CD4-positive, alpha-beta memory T cell (primary cell): ENCODE measurements at regions not wholly inside any gene's neighbourhood (a gene's known extent, or its start where the extent isn't known, plus 50 kb on each side); places are given as distances from the start of the nearest gene placed in this dataset.
"Not testable (repeated sequence)": the region's sequence is repeated elsewhere in the genome, so short reads cannot be mapped to it uniquely, and the experiment has no call there.

Experiments used
- CTCF ChIA-PET: fragments of 350-600 bp; sonication (Branson Sonifier 250); formaldehyde crosslinking; loops from one replicate; lab custom pipeline; 2021; ENCODE audit warnings: inconsistent platforms; ENCODE audit not compliant: partially characterized antibody; lab: Charles Lee
- POLR2A ChIA-PET: fragments of 350-600 bp; sonication (Branson Sonifier 250); formaldehyde crosslinking; loops from one replicate; lab custom pipeline; 2021; ENCODE audit not compliant: partially characterized antibody; lab: Charles Lee
- DNase-seq, 5 donors: peaks; one replicate each; pipeline versions ENCODE4 v3.0.0 to v3.0.0-alpha.2; 2020 to 2022; ENCODE audit warnings: mixed read lengths in 1 of 5
- H3K27ac ChIP-seq: one replicate; pipeline ENCODE4 v1.7.0; 2013; ENCODE audit warnings: low read depth, low read length
- H3K27me3 ChIP-seq: 2 replicates; pipeline ENCODE4 v1.7.0; 2013; ENCODE audit warnings: mild to moderate bottlenecking, low read length, moderate library complexity; ENCODE audit not compliant: insufficient read depth
- H3K36me3 ChIP-seq: 2 replicates; pipeline ENCODE4 v1.7.0; 2013; ENCODE audit warnings: mild to moderate bottlenecking, low read length, moderate library complexity; ENCODE audit not compliant: insufficient read depth
- H3K4me1 ChIP-seq: 2 replicates; pipeline ENCODE4 v1.7.0; 2013; ENCODE audit warnings: mild to moderate bottlenecking, low read length, moderate library complexity; ENCODE audit not compliant: insufficient read depth
- H3K4me3 ChIP-seq, 2 donors: one replicate each; pipeline ENCODE4 v1.7.0; 2013; ENCODE audit warnings: low read length in 2 of 2, mild to moderate bottlenecking in 1 of 2
- H3K9me3 ChIP-seq, 2 donors: one replicate each; pipeline ENCODE4 v1.7.0; 2013; ENCODE audit warnings: low read length in 2 of 2, control low read depth in 1 of 2; ENCODE audit not compliant: control insufficient read depth in 1 of 2
- H3K27ac Mint-ChIP-seq, 7 donors: one replicate each; pipeline ENCODE4 v1.8.0; 2020 to 2021; ENCODE audit warnings: mixed read lengths in 7 of 7, mild to moderate bottlenecking in 6 of 7, inconsistent platforms in 3 of 7, moderate library complexity in 3 of 7
- H3K27me3 Mint-ChIP-seq, 2 donors: one replicate each; pipeline ENCODE4 v1.8.0; 2020 to 2021; ENCODE audit warnings: mixed read lengths in 2 of 2
- H3K36me3 Mint-ChIP-seq, 2 donors: one replicate each; pipeline ENCODE4 v1.8.0; 2020 to 2021; ENCODE audit warnings: mixed read lengths in 2 of 2, inconsistent platforms in 1 of 2, mild to moderate bottlenecking in 1 of 2
- H3K4me1 Mint-ChIP-seq, 4 donors: one replicate each; pipeline ENCODE4 v1.8.0; 2020 to 2021; ENCODE audit warnings: mixed read lengths in 4 of 4, mild to moderate bottlenecking in 1 of 4
- H3K4me3 Mint-ChIP-seq, 8 donors: one replicate each; pipeline ENCODE4 v1.8.0; 2020 to 2021; ENCODE audit warnings: mixed read lengths in 8 of 8, mild to moderate bottlenecking in 7 of 8, moderate library complexity in 6 of 8, inconsistent platforms in 3 of 8
- H3K9me3 Mint-ChIP-seq, 8 donors: one replicate each; pipeline ENCODE4 v1.8.0; 2020 to 2021; ENCODE audit warnings: mixed read lengths in 8 of 8, mild to moderate bottlenecking in 5 of 8, inconsistent platforms in 3 of 8, moderate library complexity in 1 of 8
- intact Hi-C: fragments of 100-400 bp; cut with micrococcal nuclease; formaldehyde crosslinking; loops from one replicate; pipeline ENCODE4 v1.15.1; 2023

DNA sequence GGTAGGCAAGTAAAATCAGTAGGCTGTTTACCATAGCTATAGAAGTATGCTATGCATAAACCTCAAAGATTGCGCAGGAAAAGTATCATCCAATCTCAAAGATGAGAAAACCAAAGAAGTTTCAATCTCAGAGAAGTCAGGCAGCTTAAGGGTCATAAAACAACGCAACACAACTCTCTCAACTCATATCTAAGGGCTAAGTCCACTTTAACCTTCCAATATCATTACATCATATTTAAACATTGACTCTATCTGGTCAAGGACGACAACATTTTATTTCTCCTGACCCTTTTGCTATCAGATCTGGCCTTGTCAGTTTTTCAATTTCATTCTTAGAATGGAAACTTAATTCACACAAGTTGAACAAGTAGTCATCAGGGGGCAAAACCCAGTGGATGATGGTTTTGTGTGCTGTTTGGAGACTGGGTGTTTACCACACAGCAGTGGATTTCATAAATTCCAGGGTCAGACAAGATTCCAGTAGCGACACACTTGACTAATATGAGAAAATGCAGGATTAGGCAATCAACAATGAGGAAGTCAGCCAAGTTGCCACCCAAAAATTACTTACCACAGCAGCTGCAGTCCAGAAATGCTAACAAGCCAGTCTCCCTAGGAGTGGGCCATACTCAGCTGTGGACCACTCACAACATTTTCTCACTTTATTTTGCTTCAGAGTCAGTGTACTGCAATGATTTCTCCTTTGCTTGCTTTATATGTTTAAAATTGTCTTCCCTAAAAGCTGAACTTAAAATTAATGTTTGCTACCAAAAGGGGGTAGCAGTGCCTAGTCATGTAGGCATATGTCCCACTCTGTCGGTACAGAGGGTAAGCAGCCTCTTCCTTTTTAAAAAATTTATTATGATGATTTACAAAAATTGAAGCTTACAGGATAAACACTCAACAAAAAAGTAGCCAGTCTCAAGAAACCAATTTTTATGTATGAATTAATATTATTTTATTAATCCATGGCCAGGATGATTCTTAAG lies 131.9 kb upstream of the NBPF9 start:
- H3K27me3 ChIP-seq, CTCF ChIA-PET, intact Hi-C loops, H3K4me1 Mint-ChIP-seq, DNase-seq, POLR2A ChIA-PET, H3K4me1 ChIP-seq, H3K9me3 ChIP-seq, H3K36me3 ChIP-seq, H3K27me3 Mint-ChIP-seq, H3K27ac ChIP-seq, H3K27ac Mint-ChIP-seq, H3K9me3 Mint-ChIP-seq, H3K36me3 Mint-ChIP-seq, H3K4me3 ChIP-seq, H3K4me3 Mint-ChIP-seq: not testable (repeated sequence)

DNA sequence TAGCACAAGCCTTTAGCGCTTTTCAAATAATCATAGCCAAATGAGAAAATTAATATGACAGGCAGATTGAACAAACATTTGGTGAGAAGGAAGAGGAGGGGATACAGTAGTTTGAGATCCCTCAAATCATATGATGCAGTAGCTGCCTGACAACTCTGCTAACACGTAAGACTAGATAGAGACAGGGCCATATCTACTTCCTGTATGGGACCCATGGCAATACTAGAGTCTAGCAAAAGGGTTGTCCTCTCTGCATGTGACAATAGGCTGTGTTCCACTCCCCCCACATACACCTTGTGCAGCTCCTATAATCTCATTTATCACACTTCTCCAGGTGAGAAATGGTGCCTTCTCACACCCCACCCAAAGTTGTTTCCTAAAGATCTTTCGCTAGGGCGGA lies 134.2 kb upstream of the NBPF9 start:
- H3K4me3 ChIP-seq, DNase-seq, H3K36me3 ChIP-seq, H3K9me3 ChIP-seq, H3K4me1 Mint-ChIP-seq, H3K4me1 ChIP-seq, H3K9me3 Mint-ChIP-seq, H3K27ac Mint-ChIP-seq, H3K27me3 ChIP-seq, H3K36me3 Mint-ChIP-seq, H3K4me3 Mint-ChIP-seq, POLR2A ChIA-PET, H3K27ac ChIP-seq, intact Hi-C loops, H3K27me3 Mint-ChIP-seq, CTCF ChIA-PET: not testable (repeated sequence)

DNA sequence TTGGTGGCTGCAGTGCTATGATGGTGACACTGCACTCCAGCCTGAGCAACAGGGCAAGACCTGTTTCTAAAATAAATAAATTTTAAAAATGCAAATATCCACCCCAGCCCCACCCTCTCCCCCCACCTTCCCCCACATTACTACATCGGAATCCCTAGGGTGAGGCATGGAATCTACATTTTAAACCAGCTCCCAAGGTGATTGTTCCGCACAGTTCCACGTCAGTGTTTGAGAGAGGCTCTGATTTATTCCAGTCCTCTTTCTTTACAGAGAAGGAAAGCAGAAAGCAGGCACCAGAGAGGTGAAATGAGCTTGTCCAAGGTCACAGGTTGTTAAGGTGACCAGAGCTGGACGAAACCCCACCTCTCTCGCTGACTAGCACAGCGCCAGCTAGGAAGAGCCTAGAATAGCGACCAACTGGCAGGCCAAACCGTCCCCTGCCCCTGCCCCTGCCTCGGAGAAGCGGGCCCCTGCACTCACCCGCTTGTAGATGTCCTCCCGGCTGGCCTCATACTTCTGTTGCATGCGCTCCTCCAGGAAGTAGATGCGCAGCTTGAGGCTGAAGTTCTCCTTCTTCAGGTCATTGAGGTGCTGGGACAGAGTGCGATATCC lies 136.7 kb upstream of the NBPF9 start:
- POLR2A ChIA-PET, H3K4me3 ChIP-seq, H3K4me1 Mint-ChIP-seq, H3K27me3 ChIP-seq, H3K36me3 Mint-ChIP-seq, H3K27ac Mint-ChIP-seq, intact Hi-C loops, H3K9me3 ChIP-seq, H3K9me3 Mint-ChIP-seq, H3K27me3 Mint-ChIP-seq, H3K4me1 ChIP-seq, DNase-seq, CTCF ChIA-PET, H3K4me3 Mint-ChIP-seq, H3K27ac ChIP-seq, H3K36me3 ChIP-seq: not testable (repeated sequence)

DNA sequence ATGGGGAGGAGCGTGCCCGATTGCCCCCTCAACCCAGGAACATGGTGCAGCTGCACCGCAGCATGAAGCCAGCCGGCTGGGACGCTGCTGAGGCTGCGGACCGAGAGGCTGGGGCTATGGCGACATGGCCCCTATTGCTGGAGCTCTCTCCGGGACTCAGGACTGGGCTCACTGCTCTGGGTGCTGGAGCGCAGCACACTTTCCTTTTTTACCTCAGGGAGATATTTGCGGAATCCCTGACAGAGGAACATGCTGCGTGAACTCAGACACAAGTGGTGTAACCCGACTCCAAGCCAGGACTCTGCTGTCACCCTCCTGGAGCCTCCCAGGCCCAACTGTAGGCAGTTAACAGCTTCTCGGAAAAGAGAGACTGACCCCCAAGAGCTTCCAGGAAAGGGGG lies 137.2 kb upstream of the NBPF9 start:
- H3K9me3 ChIP-seq, H3K4me3 ChIP-seq, H3K4me3 Mint-ChIP-seq, H3K36me3 ChIP-seq, POLR2A ChIA-PET, H3K4me1 ChIP-seq, intact Hi-C loops, H3K36me3 Mint-ChIP-seq, H3K27me3 Mint-ChIP-seq, H3K27ac Mint-ChIP-seq, H3K27ac ChIP-seq, CTCF ChIA-PET, DNase-seq, H3K9me3 Mint-ChIP-seq, H3K4me1 Mint-ChIP-seq, H3K27me3 ChIP-seq: not testable (repeated sequence)

DNA sequence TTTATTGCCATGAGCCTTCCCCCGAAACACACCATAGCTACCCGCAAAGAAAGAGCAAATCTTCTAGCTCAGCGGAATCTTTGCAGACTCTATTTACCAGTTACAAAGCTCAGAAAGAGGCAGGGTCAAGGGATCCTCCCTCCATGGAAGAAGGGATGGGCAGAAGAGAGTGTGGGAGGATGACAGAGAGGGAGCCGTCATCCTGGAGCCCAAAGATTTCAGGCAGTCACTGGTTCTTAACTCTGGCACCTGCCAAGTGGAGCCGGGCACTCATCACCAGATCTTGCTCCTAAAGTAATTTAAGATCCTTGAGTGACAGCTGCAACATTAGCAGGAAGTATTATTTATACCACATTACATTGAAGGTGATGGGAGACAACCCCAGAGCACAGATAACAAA lies 137.9 kb upstream of the NBPF9 start:
- DNase-seq, H3K36me3 ChIP-seq, H3K27me3 Mint-ChIP-seq, H3K9me3 Mint-ChIP-seq, H3K27me3 ChIP-seq, H3K9me3 ChIP-seq, H3K36me3 Mint-ChIP-seq, H3K4me3 Mint-ChIP-seq, H3K4me3 ChIP-seq, H3K4me1 Mint-ChIP-seq, CTCF ChIA-PET, H3K27ac Mint-ChIP-seq, intact Hi-C loops, H3K4me1 ChIP-seq, H3K27ac ChIP-seq, POLR2A ChIA-PET: not testable (repeated sequence)

DNA sequence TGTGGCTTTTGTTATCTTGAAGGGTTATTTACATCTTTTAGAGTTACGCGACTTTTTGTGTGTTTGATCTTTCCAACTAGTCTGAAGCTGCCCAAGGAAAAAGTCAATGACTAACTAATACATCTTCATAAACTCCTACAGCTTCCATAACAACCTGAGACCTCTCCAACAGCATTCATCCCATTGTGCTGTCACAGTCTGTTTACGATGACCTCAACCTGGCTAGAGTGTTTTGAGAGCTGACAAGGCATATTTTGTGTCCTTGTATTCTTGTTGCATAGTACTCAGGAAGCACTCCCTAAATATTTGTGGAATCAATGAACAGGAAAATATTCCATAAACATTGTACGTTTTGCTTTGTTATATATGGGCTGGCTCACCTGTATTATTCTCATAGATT lies 140.2 kb upstream of the NBPF9 start:
- H3K27ac ChIP-seq, H3K9me3 ChIP-seq, H3K9me3 Mint-ChIP-seq, H3K36me3 ChIP-seq, H3K4me1 ChIP-seq, H3K27ac Mint-ChIP-seq, H3K36me3 Mint-ChIP-seq, intact Hi-C loops, H3K27me3 Mint-ChIP-seq, POLR2A ChIA-PET, H3K4me3 ChIP-seq, CTCF ChIA-PET, H3K4me1 Mint-ChIP-seq, H3K4me3 Mint-ChIP-seq, DNase-seq, H3K27me3 ChIP-seq: not testable (repeated sequence)

DNA sequence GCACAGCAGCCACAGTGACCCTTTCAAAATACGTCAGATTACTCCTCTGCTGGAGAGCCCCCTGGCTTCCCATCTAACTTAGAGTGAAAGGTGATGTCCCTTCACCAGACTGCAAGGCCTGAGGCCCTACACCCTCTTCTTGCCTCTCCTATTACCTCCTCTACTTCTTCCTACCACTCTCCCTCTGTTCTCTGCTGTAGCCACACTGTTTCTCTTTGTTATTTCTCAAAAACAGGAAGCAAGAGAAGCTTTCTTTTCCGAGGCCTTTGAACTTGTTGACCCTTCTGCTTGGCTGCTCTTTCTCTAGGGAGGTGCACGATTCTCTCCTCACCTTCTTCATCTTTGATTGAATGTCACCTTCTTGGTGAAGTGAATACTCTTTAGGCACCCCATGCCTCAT lies 141.3 kb upstream of the NBPF9 start:
- H3K36me3 Mint-ChIP-seq, H3K4me3 Mint-ChIP-seq, H3K27me3 Mint-ChIP-seq, H3K4me1 Mint-ChIP-seq, intact Hi-C loops, H3K9me3 ChIP-seq, H3K27ac ChIP-seq, DNase-seq, POLR2A ChIA-PET, H3K9me3 Mint-ChIP-seq, H3K27me3 ChIP-seq, H3K36me3 ChIP-seq, H3K4me3 ChIP-seq, H3K27ac Mint-ChIP-seq, H3K4me1 ChIP-seq, CTCF ChIA-PET: not testable (repeated sequence)
